HG02938 (cell line): ENCODE measurements at regions not wholly inside any gene's neighbourhood (a gene's known extent, or its start where the extent isn't known, plus 50 kb on each side); places are given as distances from the start of the nearest gene placed in this dataset.
A peak's percentile ranks its signal among the peaks of the same experiment; 100 is the strongest.
"Not testable (repeated sequence)": the region's sequence is repeated elsewhere in the genome, so short reads cannot be mapped to it uniquely, and the experiment has no call there.

ENCODE experiments used
- ATAC-seq: cut with Tn5 transposase; IDR thresholded peaks from one replicate; pipeline ENCODE4 v1.9.1; 2021; ENCODE audit warnings: mild to moderate bottlenecking, moderate library complexity; ENCODE audit not compliant: unreplicated experiment

DNA sequence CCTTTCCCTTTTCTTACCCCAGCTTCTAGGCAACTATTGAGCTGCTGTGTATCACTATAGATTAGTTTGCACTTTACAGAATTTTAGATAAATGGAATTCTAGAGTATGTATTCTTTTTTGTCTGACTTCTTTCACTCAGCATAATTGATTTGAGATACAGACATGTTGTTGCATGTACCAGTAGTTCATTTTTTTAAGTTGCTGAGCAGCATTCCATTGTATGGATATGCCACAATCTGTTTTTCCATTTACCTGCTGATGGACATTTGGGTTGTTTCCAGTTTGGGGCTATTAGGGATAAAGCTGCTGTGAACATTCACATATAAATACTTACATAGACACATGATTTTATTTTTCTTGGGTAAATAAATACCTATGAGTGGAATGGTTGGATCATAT lies 135.7 kb downstream of the IGF1 start:
- no peak for ATAC-seq

DNA sequence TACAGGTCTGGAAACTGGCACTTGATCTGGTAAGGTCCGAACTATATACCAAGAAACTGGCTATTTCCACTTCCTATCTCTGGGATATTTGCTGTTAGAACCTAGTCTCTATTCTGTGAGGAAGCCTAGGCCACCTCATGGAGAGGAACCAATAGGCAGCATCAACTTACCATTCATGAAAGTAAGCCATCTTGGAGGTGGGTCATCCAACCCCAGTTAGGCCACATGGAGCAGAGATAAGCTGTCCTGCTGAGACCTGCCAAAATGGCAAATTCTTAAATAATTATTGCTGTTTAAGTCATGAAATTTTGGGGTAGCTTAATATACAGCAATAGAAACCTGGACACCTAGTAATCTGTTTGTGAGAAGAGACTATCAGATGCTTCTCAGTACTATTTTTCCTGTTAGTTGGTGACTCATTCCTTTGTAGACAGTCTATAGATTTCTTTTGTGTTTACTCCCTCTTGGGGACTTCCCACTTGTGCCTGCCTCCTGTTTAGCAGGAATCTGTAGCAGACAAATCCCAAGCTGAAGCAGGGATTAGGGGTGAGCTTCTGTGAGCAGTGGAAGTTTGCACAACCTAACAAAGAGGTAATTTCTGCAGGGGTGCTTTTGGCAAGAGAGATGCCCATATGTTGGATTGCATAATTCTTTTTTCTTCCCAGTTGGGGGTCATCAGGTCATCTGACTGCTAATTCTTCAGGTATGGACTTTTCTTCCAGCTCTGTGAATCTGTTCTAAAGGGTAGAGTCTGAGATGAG lies 136.8 kb downstream of the IGF1 start:
- no peak for ATAC-seq

DNA sequence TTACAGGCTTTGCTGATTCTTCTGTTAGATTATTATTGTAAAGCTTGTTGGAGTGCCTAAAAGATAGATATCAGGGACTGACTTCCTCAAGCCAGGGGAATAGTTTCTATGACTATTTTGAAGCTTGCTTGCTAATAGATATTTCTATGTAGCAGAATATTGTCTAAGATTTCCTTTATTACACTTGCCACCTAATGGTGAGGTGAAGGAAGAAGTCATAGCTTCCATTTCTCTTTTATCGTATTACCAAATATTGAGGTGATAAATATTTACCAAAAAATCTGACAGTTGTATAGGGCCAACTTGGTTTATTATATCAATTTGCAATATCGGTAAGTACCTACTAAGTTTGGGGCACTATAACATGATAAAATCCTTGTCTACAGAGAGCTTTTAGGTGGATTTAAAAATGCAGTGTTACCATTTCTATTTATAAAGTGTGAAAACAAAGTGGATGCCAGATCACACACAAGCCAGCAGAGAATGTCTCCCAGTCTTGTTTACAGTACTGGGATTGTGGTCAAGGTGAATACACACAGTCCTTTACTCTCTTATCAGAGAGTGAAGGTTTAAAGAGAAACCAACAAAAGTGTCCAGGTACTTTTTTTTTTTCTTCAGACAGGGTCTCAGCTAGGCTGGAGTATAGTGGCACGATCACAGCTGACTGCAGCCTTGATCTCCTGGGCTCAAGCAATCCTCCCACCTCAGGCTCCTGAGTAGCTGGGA lies 137.9 kb downstream of the IGF1 start:
- ATAC-seq = no peak

DNA sequence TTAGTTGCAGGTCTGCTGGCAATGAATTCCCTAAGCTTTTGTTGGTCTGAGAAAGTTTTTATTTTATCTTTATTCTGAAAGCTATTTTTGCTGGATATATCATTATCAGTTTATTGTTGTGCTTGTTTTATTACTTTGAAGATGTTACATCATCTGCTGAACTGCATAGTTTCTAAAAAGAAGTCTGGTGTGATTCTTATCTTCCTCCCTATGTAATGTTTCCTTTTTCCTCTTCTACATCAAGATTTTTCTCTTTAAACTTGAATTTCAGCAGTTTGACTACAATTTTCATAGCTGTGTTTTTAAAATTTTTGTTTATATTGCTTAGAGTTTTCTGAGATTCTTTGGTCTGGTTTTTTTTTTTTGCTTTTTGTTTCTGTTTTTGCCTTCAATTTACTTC lies 137.1 kb upstream of the PMCH start:
- no peak for ATAC-seq

DNA sequence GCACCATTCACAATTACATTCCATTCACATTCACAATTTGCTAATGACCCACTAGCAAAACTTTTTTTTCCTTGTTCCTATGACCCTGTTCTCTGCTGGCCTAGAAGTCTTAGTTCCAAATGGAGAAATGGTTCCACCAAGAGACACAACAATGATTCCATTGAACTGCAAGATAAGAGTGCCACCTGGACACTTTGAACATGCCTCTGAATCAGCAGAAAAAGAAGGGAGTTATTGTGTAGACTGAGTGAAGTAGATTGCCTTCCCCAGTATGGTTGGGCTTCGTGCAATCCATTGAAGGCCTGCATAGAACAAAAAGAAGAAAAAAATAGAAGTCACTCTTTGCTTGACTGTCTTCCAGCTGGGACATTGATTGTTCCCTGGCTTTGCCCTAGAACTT lies 133.8 kb upstream of the PMCH start:
- ATAC-seq = no peak

- no peak for ATAC-seq
Measured at GRCh38 chr12:102329883-102330282, 132.2 kb upstream of the PMCH start.

GRCh38 chr12:102326982-102327381 lies 129.3 kb upstream of the PMCH start:
- ATAC-seq = no peak

DNA sequence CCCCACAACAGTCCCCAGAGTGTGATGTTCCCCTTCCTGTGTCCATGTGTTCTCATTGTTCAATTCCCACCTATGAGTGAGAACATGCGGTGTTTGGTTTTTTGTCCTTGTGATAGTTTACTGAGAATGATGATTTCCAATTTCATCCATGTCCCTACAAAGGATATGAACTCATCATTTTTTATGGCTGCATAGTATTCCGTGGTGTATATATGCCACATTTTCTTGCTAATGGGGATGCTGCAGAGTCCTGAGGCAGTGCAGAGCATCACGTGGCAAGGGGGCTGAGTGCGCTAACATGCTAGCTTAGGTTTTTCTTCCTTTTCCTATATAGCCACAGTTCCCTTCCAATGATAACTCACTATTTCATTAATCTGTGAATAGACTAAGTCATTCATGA lies 127.5 kb upstream of the PMCH start:
- ATAC-seq = not testable (repeated sequence)

- no peak for ATAC-seq
Measured at GRCh38 chr12:102323799-102324198, 126.2 kb upstream of the PMCH start.

GRCh38 chr12:102322254-102322653 lies 124.6 kb upstream of the PMCH start:
- no peak for ATAC-seq

- no peak for ATAC-seq
Measured at GRCh38 chr12:102321305-102322082, 123.9 kb upstream of the PMCH start.

- no peak for ATAC-seq
Measured at GRCh38 chr12:102317155-102317554, 119.5 kb upstream of the PMCH start.

DNA sequence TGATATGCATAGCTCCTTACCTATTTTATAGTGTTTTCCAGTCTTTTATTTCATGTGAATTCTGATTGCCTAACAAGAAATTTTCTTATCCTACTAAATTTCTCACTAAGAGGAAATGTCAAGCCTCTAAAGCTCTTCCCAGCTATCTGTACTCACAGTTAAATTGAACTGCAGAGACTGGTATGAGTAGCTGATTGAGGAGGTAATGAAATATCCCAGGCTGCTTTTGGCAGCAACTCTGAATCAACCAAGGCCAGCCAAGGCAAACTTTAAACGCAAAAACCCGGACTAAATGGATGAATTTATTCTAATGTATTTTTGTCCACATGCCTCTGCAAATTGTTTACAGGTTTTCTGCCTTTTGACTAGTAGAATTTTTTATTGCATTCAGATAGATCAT lies 119.1 kb upstream of the PMCH start:
- ATAC-seq = no peak

GRCh38 chr12:102314821-102315220 lies 117.2 kb upstream of the PMCH start:
- ATAC-seq = no peak

- not testable (repeated sequence) for ATAC-seq
Measured at GRCh38 chr12:102313116-102313971, 115.7 kb upstream of the PMCH start.

- ATAC-seq = no peak
Measured at GRCh38 chr12:102305486-102305885, 107.9 kb upstream of the PMCH start.

- ATAC-seq = not testable (repeated sequence)
Measured at GRCh38 chr12:102304667-102305066, 107.0 kb upstream of the PMCH start.

GRCh38 chr12:102302553-102302952 lies 104.9 kb upstream of the PMCH start:
- ATAC-seq = no peak

- no peak for ATAC-seq
Measured at GRCh38 chr12:102301547-102301946, 103.9 kb upstream of the PMCH start.

- peak; percentile 67 for ATAC-seq
Measured at GRCh38 chr12:102300824-102301461, 103.3 kb upstream of the PMCH start.
